Activated CD8-positive, alpha-beta memory T cell treated with anti-CD3 and anti-CD28 coated beads for 4 hours (primary cell): ENCODE measurements at regions not wholly inside any gene's neighbourhood (a gene's known extent, or its start where the extent isn't known, plus 50 kb on each side); places are given as distances from the start of the nearest gene placed in this dataset.
"Not testable (repeated sequence)": the region's sequence is repeated elsewhere in the genome, so short reads cannot be mapped to it uniquely, and the experiment has no call there.

Experiments used
- DNase-seq, 2 donors: peaks; one replicate each; pipeline ENCODE4 v3.0.0-alpha.2; 2020; ENCODE audit warnings: low read depth in 2 of 2

- DNase-seq: not testable (repeated sequence)
Observed at GRCh38 chr9:97248252-97248651, 59.2 kb upstream of the CCDC180 start.

GRCh38 chr9:97243606-97244005 lies 63.9 kb upstream of the CCDC180 start:
- no peak for DNase-seq

GRCh38 chr9:97241430-97241829 lies 66.0 kb upstream of the CCDC180 start:
- not testable (repeated sequence) for DNase-seq

- peak; percentile 26 to 55 for DNase-seq
Observed at GRCh38 chr9:97237951-97238889, 69.2 kb upstream of the CCDC180 start.

DNA sequence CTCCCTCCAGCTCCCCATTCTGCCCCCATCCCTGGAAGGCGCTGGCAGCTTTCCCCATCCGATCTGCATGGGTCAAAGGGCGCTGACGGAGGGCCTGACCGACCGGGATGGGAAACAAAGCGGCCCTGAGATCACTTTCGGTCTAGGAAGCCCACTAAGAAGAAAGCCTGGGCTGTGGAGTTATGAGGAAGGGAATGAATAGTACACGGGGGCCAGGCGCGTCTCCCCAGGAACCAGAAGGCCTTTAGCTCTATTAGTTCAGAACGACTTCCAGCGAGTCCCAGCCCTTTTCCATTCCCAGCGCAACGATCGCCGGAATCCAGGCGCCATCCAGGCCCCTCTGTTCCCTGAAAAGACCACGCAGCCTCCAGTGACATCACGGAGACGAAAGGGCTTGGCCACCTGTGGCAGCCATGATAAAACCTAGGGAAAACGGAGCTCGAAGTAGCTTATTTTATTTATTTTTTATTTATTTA lies 70.1 kb upstream of the CCDC180 start:
- no peak for DNase-seq

GRCh38 chr9:97233009-97233400 lies 74.5 kb upstream of the CCDC180 start:
- DNase-seq: not testable (repeated sequence)

DNA sequence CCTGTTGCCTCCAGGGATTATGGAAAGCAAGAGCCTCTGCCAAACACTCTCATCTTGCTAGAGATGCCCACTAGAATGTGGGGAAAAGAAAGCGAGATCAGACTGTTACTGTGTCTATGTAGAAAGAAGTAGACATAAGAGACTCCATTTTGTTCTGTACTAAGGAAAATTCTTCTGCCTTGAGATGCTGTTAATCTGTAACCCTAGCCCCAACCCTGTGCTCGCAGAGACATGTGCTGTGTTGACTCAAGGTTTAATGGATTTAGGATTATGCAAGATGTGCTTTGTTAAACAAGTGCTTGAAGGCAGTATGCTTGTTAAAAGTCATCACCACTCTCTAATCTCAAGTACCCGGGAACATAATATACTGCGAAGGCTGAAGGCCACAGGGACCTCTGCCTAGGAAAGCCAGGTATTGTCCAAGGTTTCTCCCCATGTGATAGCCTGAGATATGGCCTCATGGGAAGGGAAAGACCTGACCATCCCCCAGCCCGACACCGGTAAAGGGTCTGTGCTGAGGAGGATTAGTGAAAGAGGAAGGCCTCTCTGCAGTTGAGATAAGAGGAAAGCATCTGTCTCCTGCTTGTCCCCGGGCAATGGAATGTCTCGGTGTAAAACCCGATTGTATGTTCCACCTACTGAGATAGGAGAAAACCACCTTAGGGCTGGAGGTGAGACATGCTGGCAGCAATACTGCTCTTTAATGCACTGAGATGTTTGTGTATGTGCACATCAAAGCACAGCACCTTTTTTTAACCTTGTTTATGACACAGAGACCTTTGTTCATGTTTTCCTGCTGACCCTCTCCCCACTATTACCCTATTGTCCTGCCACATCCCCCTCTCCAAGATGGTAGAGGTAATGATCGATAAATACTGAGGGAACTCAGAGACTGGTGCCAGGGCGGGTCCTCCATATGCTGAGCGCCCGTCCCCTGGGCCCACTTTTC lies 75.1 kb upstream of the CCDC180 start:
- DNase-seq: not testable (repeated sequence)

DNA sequence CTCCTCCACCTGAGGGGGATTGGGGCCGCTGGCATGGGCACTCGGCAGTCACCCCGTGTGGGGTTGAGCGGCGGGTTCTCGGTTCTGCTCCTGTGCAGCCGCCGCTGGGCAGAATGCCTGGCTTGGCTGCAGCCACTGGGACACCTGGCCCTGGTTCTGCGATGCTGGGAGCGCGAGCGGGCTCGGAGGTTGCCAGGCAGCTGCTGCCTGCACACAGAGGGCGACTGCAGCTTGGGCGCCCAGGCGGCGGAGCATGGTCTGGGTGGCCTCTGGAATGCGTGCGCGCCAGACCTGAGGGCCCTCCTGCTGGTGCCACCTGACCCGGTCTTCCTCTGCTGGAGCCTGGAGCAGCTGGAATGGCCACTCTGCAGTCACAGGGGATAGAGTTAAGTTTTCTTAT lies 85.1 kb upstream of the CCDC180 start:
- DNase-seq: not testable (repeated sequence)

DNA sequence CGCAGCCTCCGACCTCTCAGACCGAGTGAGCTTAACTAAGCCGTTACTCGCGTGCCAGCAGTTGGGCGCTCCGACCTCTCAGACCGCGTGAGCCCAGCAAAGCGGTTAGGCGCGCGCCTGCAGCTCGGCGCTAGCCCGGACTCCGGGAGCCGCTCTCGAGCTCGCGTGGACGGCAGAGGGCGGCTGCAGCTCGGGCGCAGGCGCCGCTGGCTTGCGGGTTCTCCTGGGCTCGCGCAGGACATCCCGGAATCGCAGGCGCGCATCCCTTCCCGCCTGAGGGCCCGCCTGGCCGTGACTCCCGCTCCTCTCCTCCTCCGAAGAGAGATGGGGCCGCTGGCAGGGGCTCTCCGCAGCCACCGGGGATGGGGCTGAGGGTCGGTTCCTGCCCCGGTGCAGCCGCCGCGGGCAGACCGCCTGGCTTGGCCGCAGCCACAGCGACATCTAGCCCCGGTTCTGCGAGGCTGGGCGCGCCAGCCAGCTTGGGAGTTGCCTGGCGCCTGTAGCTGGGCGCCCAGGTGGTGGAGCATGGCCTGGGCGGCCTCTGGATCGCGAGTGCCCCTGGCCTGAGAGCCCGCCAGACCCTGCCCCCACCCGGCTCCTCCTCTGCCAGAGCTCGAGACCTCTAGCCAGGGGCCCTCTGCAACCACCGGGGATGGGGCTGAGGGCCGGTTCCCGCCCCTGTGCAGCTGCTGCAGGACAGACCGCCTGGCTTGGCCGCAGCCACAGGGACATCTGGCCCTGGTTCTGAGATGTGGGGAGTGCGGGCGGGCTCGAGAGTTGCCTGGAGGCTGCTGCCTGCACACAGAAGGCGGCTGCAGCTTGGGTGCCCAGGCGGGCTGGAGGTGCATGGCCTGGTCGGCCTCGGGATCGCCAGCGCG lies 85.7 kb upstream of the CCDC180 start:
- peak; percentile 5 to 6 for DNase-seq

- DNase-seq: no peak
Observed at GRCh38 chr9:97220894-97221477, 86.5 kb upstream of the CCDC180 start.

GRCh38 chr9:97220396-97220795 lies 87.1 kb upstream of the CCDC180 start:
- DNase-seq: not testable (repeated sequence)

DNA sequence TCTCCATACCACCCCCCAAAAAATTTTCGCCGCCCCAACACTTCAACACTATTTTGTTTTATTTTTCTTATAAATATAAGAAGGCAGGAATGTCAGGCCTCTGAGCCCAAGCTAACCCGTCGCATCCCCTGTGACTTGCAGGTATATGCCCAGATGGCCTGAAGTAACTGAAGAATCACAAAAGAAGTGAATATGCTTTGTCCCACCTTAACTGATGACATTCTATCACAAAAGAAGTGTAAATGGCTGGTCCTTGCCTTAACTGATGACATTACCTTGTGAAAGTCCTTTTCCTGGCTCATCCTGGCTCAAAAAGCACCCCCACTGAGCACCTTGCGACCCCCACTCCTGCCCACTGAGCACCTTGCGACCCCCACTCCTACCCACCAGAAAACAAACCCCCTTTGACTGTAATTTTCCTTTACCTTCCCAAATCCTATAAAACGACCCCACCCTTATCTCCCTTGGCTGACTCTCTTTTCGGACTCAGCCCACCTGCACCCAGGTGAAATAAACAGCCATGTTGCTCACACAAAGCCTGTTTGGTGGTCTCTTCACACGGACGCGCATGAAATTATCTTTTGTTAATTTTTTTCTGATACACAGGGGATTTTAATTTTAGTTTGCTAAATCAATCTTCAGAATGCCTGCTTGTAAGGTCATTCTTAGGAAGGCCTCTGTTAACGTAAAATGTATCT lies 87.9 kb upstream of the CCDC180 start:
- not testable (repeated sequence) for DNase-seq

DNA sequence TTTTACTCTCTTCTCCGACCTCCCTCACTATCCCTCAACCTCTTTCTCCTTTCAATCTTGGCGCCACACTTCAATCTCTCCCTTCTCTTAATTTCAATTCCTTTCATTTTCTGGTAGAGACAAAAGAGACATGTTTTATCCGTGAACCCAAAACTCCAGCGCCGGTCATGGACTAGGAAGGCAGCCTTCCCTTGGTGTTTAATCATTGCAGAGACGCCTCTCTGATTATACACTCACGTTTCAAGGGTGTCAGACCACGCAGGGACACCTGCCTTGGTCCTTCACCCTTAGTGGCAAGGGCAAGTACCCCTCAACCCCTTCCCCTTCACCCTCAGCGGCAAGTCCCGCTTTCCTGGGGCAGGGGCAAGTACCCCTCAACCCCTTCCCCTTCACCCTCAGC lies 92.3 kb upstream of the CCDC180 start:
- DNase-seq: not testable (repeated sequence)

GRCh38 chr9:97214556-97214955 lies 92.9 kb upstream of the CCDC180 start:
- not testable (repeated sequence) for DNase-seq

DNA sequence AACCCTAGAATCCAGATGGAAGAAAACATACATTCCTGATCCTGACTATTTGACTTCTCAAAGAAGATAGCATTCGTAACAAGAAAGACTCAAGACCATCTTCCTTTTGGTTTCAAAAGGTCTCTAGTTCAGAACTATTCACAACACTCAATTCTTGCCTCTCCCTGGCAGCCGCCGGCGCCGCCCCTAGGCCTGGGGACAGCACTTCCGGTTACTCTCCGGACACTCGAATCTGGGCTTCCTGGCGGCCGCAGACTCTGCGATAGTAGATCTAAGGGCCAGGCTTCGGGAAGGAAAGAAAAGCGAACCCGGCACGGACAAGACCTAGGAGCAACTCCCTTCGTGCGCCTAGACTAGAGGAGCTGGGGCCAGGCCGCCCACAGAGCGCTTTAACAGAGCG lies 107.8 kb upstream of the CCDC180 start:
- not testable (repeated sequence) for DNase-seq

- not testable (repeated sequence) for DNase-seq
Observed at GRCh38 chr9:97193767-97194166, 113.7 kb upstream of the CCDC180 start.

DNA sequence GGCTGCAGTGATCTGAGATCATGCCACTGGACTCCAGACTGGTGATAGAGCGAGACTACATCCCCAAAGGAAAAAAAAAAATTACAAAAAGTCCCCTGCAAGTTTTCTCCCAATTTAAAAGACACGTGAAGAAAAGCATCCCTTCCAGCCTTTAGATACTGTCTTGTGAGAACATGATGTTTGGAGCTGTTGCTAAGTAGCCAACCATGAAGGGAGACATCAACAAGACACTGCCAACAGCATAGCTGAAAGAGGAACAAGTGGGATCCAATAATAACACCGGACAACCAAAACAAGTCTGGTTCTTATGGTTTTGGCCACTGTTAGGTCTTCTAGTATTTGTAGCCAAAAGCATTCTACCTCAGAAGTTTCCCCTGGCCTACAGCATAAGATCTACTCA lies 118.9 kb upstream of the CCDC180 start:
- no peak for DNase-seq

GRCh38 chr9:97187706-97188105 lies 119.8 kb upstream of the CCDC180 start:
- DNase-seq: not testable (repeated sequence)

DNA sequence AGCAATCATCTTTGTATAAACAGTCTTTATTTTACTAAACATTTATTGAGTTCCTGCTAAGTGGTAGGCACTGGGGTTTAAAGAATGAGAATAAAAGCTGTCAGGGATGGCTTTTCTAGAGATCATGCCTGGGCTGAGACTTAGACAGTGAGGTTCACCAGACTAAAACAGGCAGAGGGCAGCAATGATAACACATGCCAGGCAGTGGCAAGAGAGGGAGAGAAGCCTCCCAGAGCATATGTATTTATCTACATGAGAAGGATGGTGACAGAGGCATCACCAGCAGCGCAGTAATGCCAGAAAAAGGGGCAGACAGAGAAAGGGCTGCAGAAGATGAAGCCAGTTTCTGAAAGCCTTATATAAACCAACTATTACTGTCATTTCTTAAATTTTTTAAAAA lies 121.0 kb upstream of the CCDC180 start:
- DNase-seq: no peak

- DNase-seq: not testable (repeated sequence)
Observed at GRCh38 chr9:97182532-97182931, 124.9 kb upstream of the CCDC180 start.
